GM23338 (cell line): ENCODE measurements at regions not wholly inside any gene's neighbourhood (a gene's known extent, or its start where the extent isn't known, plus 50 kb on each side); places are given as distances from the start of the nearest gene placed in this dataset.

Experiments
- ATAC-seq: fragments of 200-7000 bp; cut with Tn5 transposase; 3 replicates; pipeline ENCODE4 v1.9.1; 2020
- DNase-seq: peaks from one replicate; pipeline ENCODE4 v3.0.0-alpha.2; 2015; ENCODE audit warnings: low spot score
- H2AFZ ChIP-seq: fragments of 200-600 bp; sonication (generic); 2 replicates; pipeline ENCODE4 v1.8.0; 2016; ENCODE audit warnings: antibody characterized with exemption, mild to moderate bottlenecking, moderate library complexity
- H3F3A ChIP-seq: fragments of 200-600 bp; sonication (generic); replicated peaks from 2 replicates; pipeline ENCODE4 v1.8.0; 2017; ENCODE audit warnings: antibody characterized with exemption, mixed run types, low read depth
- H3K27ac ChIP-seq: fragments of 200-600 bp; sonication (generic); 2 replicates; pipeline ENCODE4 v1.6.1; 2016; ENCODE audit warnings: low read depth
- H3K27me3 ChIP-seq: fragments of 200-600 bp; sonication (generic); 2 replicates; pipeline ENCODE4 v1.8.0; 2016; ENCODE audit warnings: mild to moderate bottlenecking, mixed run types, moderate library complexity; ENCODE audit not compliant: insufficient read depth
- H3K36me3 ChIP-seq: fragments of 200-600 bp; sonication (generic); 2 replicates; pipeline ENCODE4 v1.8.0; 2016; ENCODE audit warnings: mild to moderate bottlenecking; ENCODE audit not compliant: insufficient read depth
- H3K4me1 ChIP-seq: fragments of 200-600 bp; sonication (generic); 2 replicates; pipeline ENCODE4 v1.8.0; 2016; ENCODE audit warnings: mild to moderate bottlenecking, moderate library complexity; ENCODE audit not compliant: insufficient read depth
- H3K4me2 ChIP-seq: fragments of 200-600 bp; sonication (generic); 2 replicates; pipeline ENCODE4 v1.7.1; 2017; ENCODE audit warnings: mixed run types
- H3K4me3 ChIP-seq: fragments of 200-600 bp; sonication (generic); 2 replicates; pipeline ENCODE4 v1.6.1; 2016; ENCODE audit warnings: mixed run types
- H3K79me2 ChIP-seq: fragments of 200-600 bp; sonication (generic); replicated peaks from 2 replicates; pipeline ENCODE4 v1.8.0; 2017; ENCODE audit warnings: mild to moderate bottlenecking; ENCODE audit not compliant: insufficient read depth
- H3K9me2 ChIP-seq: fragments of 200-600 bp; sonication (generic); 2 replicates; pipeline ENCODE4 v1.8.0; 2017; ENCODE audit not compliant: insufficient read depth
- H4K20me1 ChIP-seq: fragments of 200-600 bp; sonication (generic); replicated peaks from 2 replicates; pipeline ENCODE4 v1.8.0; 2017; ENCODE audit warnings: mild to moderate bottlenecking; ENCODE audit not compliant: insufficient read depth
- H3K27ac Mint-ChIP-seq: 2 replicates; pipeline ENCODE4 v1.8.0; 2020; ENCODE audit warnings: inconsistent platforms, mild to moderate bottlenecking, moderate library complexity, mixed read lengths
- H3K27me3 Mint-ChIP-seq: 3 replicates; pipeline ENCODE4 v1.8.0; 2022; ENCODE audit warnings: low read depth, mild to moderate bottlenecking, moderate library complexity, mixed read lengths, inconsistent platforms; ENCODE audit not compliant: insufficient read depth, poor library complexity
- H3K36me3 Mint-ChIP-seq: 3 replicates; pipeline ENCODE4 v1.8.0; 2021; ENCODE audit warnings: low read depth, mild to moderate bottlenecking, inconsistent platforms, moderate library complexity, mixed read lengths
- H3K4me1 Mint-ChIP-seq: 3 replicates; pipeline ENCODE4 v1.8.0; 2020; ENCODE audit warnings: mild to moderate bottlenecking, inconsistent platforms, mixed read lengths
- H3K4me3 Mint-ChIP-seq: 3 replicates; pipeline ENCODE4 v1.8.0; 2021; ENCODE audit warnings: moderate library complexity, mild to moderate bottlenecking, inconsistent platforms, mixed read lengths
- H3K9me3 Mint-ChIP-seq: 3 replicates; pipeline ENCODE4 v1.8.0; 2020; ENCODE audit warnings: moderate library complexity, mild to moderate bottlenecking, inconsistent platforms, mixed read lengths
- CREB1 ChIP-seq: fragments of 250-450 bp; sonication (Bioruptor Pico); IDR thresholded peaks from 2 replicates; pipeline ENCODE4 v1.5.0; 2020; ENCODE audit warnings: low read depth, mild to moderate bottlenecking, moderate library complexity
- NANOG ChIP-seq: IDR thresholded peaks from 2 replicates; pipeline ENCODE4 v1.6.1; 2016; ENCODE audit warnings: antibody characterized with exemption, borderline replicate concordance
- REST ChIP-seq: IDR thresholded peaks from one replicate; pipeline ENCODE4 v1.6.1; 2018; ENCODE audit warnings: antibody characterized with exemption; ENCODE audit not compliant: unreplicated experiment
- STAT1 ChIP-seq: IDR thresholded peaks from one replicate; pipeline ENCODE4 v1.6.1; 2016; ENCODE audit warnings: antibody characterized with exemption; ENCODE audit not compliant: unreplicated experiment
- ZNF331 ChIP-seq: fragments of 250-450 bp; sonication (Bioruptor Pico); IDR thresholded peaks from 2 replicates; pipeline ENCODE4 v1.5.0; 2020; ENCODE audit warnings: low read depth, mild to moderate bottlenecking, moderate library complexity
- TF ChIP-seq, protein P1 (sequence below): fragments of 250-450 bp; sonication (Bioruptor Pico); IDR thresholded peaks from 2 replicates; pipeline ENCODE4 v1.5.0; 2020; ENCODE audit warnings: mild to moderate bottlenecking, moderate library complexity

GRCh38 chr1:192888574-192888973, 79.7 kb downstream of the RGS2 start:
- H3K79me2 ChIP-seq: no peaks in the 10 kb centered on the region
- H3K27me3 Mint-ChIP-seq: peaks cover 6% of the 10 kb centered on the region
- H3K27ac ChIP-seq: no peak overlapping the region
- TF ChIP-seq, protein P1, sequence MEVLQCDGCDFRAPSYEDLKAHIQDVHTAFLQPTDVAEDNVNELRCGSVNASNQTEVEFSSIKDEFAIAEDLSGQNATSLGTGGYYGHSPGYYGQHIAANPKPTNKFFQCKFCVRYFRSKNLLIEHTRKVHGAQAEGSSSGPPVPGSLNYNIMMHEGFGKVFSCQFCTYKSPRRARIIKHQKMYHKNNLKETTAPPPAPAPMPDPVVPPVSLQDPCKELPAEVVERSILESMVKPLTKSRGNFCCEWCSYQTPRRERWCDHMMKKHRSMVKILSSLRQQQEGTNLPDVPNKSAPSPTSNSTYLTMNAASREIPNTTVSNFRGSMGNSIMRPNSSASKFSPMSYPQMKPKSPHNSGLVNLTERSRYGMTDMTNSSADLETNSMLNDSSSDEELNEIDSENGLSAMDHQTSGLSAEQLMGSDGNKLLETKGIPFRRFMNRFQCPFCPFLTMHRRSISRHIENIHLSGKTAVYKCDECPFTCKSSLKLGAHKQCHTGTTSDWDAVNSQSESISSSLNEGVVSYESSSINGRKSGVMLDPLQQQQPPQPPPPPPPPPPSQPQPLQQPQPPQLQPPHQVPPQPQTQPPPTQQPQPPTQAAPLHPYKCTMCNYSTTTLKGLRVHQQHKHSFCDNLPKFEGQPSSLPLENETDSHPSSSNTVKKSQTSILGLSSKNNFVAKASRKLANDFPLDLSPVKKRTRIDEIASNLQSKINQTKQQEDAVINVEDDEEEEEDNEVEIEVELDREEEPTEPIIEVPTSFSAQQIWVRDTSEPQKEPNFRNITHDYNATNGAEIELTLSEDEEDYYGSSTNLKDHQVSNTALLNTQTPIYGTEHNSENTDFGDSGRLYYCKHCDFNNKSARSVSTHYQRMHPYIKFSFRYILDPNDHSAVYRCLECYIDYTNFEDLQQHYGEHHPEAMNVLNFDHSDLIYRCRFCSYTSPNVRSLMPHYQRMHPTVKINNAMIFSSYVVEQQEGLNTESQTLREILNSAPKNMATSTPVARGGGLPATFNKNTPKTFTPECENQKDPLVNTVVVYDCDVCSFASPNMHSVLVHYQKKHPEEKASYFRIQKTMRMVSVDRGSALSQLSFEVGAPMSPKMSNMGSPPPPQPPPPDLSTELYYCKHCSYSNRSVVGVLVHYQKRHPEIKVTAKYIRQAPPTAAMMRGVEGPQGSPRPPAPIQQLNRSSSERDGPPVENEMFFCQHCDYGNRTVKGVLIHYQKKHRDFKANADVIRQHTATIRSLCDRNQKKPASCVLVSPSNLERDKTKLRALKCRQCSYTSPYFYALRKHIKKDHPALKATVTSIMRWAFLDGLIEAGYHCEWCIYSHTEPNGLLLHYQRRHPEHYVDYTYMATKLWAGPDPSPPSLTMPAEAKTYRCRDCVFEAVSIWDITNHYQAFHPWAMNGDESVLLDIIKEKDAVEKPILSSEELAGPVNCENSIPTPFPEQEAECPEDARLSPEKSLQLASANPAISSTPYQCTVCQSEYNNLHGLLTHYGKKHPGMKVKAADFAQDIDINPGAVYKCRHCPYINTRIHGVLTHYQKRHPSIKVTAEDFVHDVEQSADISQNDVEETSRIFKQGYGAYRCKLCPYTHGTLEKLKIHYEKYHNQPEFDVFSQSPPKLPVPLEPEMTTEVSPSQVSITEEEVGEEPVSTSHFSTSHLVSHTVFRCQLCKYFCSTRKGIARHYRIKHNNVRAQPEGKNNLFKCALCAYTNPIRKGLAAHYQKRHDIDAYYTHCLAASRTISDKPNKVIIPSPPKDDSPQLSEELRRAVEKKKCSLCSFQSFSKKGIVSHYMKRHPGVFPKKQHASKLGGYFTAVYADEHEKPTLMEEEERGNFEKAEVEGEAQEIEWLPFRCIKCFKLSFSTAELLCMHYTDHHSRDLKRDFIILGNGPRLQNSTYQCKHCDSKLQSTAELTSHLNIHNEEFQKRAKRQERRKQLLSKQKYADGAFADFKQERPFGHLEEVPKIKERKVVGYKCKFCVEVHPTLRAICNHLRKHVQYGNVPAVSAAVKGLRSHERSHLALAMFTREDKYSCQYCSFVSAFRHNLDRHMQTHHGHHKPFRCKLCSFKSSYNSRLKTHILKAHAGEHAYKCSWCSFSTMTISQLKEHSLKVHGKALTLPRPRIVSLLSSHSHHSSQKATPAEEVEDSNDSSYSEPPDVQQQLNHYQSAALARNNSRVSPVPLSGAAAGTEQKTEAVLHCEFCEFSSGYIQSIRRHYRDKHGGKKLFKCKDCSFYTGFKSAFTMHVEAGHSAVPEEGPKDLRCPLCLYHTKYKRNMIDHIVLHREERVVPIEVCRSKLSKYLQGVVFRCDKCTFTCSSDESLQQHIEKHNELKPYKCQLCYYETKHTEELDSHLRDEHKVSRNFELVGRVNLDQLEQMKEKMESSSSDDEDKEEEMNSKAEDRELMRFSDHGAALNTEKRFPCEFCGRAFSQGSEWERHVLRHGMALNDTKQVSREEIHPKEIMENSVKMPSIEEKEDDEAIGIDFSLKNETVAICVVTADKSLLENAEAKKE (CRISPR knock-in tag): no peak
- H4K20me1 ChIP-seq: no peaks in the 10 kb centered on the region
- peaks cover 16% of the 10 kb centered on the region for H3K4me1 Mint-ChIP-seq
- H3K9me3 Mint-ChIP-seq: peaks cover 13% of the 10 kb centered on the region; the same call in 2 of the 3 replicates
- H3K4me3 Mint-ChIP-seq: no peak overlapping the region
- no peaks in the 10 kb centered on the region for H3K27me3 ChIP-seq
- H3K9me2 ChIP-seq: peaks cover 16% of the 10 kb centered on the region
- H3K4me1 ChIP-seq: peaks cover 15% of the 10 kb centered on the region
- ATAC-seq: no peak
- no peak overlapping the region for H3K27ac Mint-ChIP-seq
- H3F3A ChIP-seq: no peaks in the 10 kb centered on the region
- no peak overlapping the region for H3K4me2 ChIP-seq
- DNase-seq: no peak
- H3K4me3 ChIP-seq: no peak overlapping the region
- no peak overlapping the region for H2AFZ ChIP-seq
- H3K36me3 Mint-ChIP-seq: peaks cover 14% of the 10 kb centered on the region; the same call in 2 of the 3 replicates
- no peaks in the 10 kb centered on the region for H3K36me3 ChIP-seq

- H3K4me3 ChIP-seq: no peak overlapping the region
- H3K27ac ChIP-seq: no peak overlapping the region
- peaks cover 14% of the 10 kb centered on the region; the same call in 2 of the 3 replicates for H3K36me3 Mint-ChIP-seq
- no peaks in the 10 kb centered on the region for H3F3A ChIP-seq
- H3K9me3 Mint-ChIP-seq: peaks cover 13% of the 10 kb centered on the region; the same call in 2 of the 3 replicates
- H3K27me3 Mint-ChIP-seq: peaks cover 6% of the 10 kb centered on the region
- H3K4me2 ChIP-seq: no peak overlapping the region
- H3K27me3 ChIP-seq: no peaks in the 10 kb centered on the region
- no peak for DNase-seq
- H3K4me1 ChIP-seq: peaks cover 15% of the 10 kb centered on the region
- no peak overlapping the region for H3K4me3 Mint-ChIP-seq
- no peaks in the 10 kb centered on the region for H3K36me3 ChIP-seq
- no peaks in the 10 kb centered on the region for H3K79me2 ChIP-seq
- H4K20me1 ChIP-seq: no peaks in the 10 kb centered on the region
- H3K4me1 Mint-ChIP-seq: peaks cover 16% of the 10 kb centered on the region
- H3K9me2 ChIP-seq: peaks cover 16% of the 10 kb centered on the region
- no peak overlapping the region for H3K27ac Mint-ChIP-seq
- no peak for ATAC-seq
- no peak overlapping the region for H2AFZ ChIP-seq
- TF ChIP-seq ZNF331 (CRISPR knock-in tag) (no peak), STAT1 (no peak), NANOG (no peak), REST (no peak), CREB1 (CRISPR knock-in tag) (no peak)
These were observed 80.2 kb downstream of the RGS2 start for GRCh38 chr1:192889082-192889481.
